Suprapubic skin (tissue), 4 donors: ENCODE measurements at regions not wholly inside any gene's neighbourhood (a gene's known extent, or its start where the extent isn't known, plus 50 kb on each side); places are given as distances from the start of the nearest gene placed in this dataset.
"Not testable (repeated sequence)": the region's sequence is repeated elsewhere in the genome, so short reads cannot be mapped to it uniquely, and the experiment has no call there.

Experiments used
- EP300 ChIP-seq: sonication (generic); formaldehyde crosslinking; IDR thresholded peaks from one replicate; pipeline ENCODE4 v1.6.1; 2017; ENCODE audit warnings: antibody characterized with exemption
- POLR2A ChIP-seq, 2 donors: fragments of 450-650 bp; IDR thresholded peaks; one replicate each; pipeline ENCODE4 v1.6.1; 2017; ENCODE audit warnings: antibody characterized with exemption in 2 of 2, mild to moderate bottlenecking in 2 of 2, moderate library complexity in 2 of 2
- POLR2AphosphoS5 ChIP-seq, 3 donors: sonication (generic); formaldehyde crosslinking; IDR thresholded peaks; one replicate each; pipeline ENCODE4 v1.6.1; 2017; ENCODE audit warnings: antibody characterized with exemption in 3 of 3
- TF ChIP-seq, protein P1 (sequence below), 2 donors: fragments of 200-600 bp in 1 of 2; fragments of 450-650 bp in 1 of 2; sonication (generic) in 1 of 2; IDR thresholded peaks; one replicate each; pipeline ENCODE4 v1.5.1; 2016 to 2019; ENCODE audit warnings: antibody characterized with exemption in 2 of 2, mild to moderate bottlenecking in 1 of 2, moderate library complexity in 1 of 2

DNA sequence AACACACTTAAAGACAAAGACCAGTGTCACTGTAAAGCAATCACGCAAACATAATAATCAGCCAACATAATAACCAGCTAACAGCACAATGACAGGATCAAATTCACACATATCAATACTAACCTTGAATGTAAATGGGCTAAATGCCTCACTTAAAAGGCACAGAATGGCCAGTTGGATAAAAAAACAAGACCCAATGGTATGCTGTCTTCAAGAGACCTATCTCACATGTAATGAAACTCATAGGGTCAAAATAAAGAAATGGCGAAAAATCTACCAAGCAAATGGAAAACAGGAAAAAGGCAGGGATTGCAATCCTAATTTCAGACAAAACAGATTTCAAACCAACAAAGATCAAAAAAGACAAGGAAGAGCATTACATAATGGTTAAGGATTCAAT, 78.2 kb upstream of the RAB12 start:
- TF ChIP-seq POLR2A (IDR thresholded peaks at IDR 0.05); POLR2AphosphoS5 (IDR thresholded peaks at IDR 0.05); EP300: not testable (repeated sequence)
- TF ChIP-seq, protein P1, sequence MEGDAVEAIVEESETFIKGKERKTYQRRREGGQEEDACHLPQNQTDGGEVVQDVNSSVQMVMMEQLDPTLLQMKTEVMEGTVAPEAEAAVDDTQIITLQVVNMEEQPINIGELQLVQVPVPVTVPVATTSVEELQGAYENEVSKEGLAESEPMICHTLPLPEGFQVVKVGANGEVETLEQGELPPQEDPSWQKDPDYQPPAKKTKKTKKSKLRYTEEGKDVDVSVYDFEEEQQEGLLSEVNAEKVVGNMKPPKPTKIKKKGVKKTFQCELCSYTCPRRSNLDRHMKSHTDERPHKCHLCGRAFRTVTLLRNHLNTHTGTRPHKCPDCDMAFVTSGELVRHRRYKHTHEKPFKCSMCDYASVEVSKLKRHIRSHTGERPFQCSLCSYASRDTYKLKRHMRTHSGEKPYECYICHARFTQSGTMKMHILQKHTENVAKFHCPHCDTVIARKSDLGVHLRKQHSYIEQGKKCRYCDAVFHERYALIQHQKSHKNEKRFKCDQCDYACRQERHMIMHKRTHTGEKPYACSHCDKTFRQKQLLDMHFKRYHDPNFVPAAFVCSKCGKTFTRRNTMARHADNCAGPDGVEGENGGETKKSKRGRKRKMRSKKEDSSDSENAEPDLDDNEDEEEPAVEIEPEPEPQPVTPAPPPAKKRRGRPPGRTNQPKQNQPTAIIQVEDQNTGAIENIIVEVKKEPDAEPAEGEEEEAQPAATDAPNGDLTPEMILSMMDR (IDR thresholded peaks at IDR 0.05): not testable (repeated sequence)
